ENCODE measurements at regions not wholly inside any gene's neighbourhood (a gene's known extent, or its start where the extent isn't known, plus 50 kb on each side); places are given as distances from the start of the nearest gene placed in this dataset.

GRCh38 chr12:63397807-63398206 lies 246.8 kb upstream of the AVPR1A start:
- no peak for DNase-seq
- Mint-ChIP-seq H3K27me3 (ENCODE audit: insufficient read depth) (peaks cover 8% of the 10 kb centered on the region; the same call in 1 of the 2 replicates), H3K4me3 (no peak overlapping the region), H3K27ac (no peak overlapping the region), H3K9me3 (peaks cover 4% of the 10 kb centered on the region; the same call in 1 of the 2 replicates), H3K4me1 (ENCODE audit: low read depth) (no peaks in the 10 kb centered on the region), H3K36me3 (ENCODE audit: low read depth) (no peaks in the 10 kb centered on the region)
- no peak for TF ChIP-seq CTCF (IDR thresholded peaks at IDR 0.05)

- Mint-ChIP-seq H3K9me3 (peaks cover 4% of the 10 kb centered on the region; the same call in 1 of the 2 replicates), H3K4me3 (no peak overlapping the region)
- no peak for TF ChIP-seq CTCF (IDR thresholded peaks at IDR 0.05)
Measured at GRCh38 chr12:63396135-63396534, 245.1 kb upstream of the AVPR1A start.

GRCh38 chr12:63394983-63395382 lies 244.0 kb upstream of the AVPR1A start:
- H3K9me3 Mint-ChIP-seq: peaks cover 4% of the 10 kb centered on the region; the same call in 1 of the 2 replicates
- H3K27ac Mint-ChIP-seq: no peak overlapping the region
- H3K27me3 Mint-ChIP-seq (ENCODE audit: insufficient read depth): peaks cover 5% of the 10 kb centered on the region
- H3K4me1 Mint-ChIP-seq (ENCODE audit: low read depth): no peaks in the 10 kb centered on the region
- no peak overlapping the region for H3K4me3 Mint-ChIP-seq
- TF ChIP-seq CTCF (IDR thresholded peaks at IDR 0.05): no peak
- no peak for DNase-seq
- no peaks in the 10 kb centered on the region for H3K36me3 Mint-ChIP-seq (ENCODE audit: low read depth)

More at GRCh38 chr12:63396135-63396534, 245.1 kb upstream of the AVPR1A start:
- Mint-ChIP-seq H3K27ac (no peak overlapping the region), H3K36me3 (ENCODE audit: low read depth) (no peaks in the 10 kb centered on the region), H3K27me3 (ENCODE audit: insufficient read depth) (peaks cover 8% of the 10 kb centered on the region; the same call in 1 of the 2 replicates), H3K4me1 (ENCODE audit: low read depth) (no peaks in the 10 kb centered on the region)
- DNase-seq: no peak

GRCh38 chr12:63394349-63394748 lies 243.3 kb upstream of the AVPR1A start:
- Mint-ChIP-seq H3K4me3 (no peak overlapping the region), H3K4me1 (ENCODE audit: low read depth) (no peaks in the 10 kb centered on the region), H3K27me3 (ENCODE audit: insufficient read depth) (peaks cover 5% of the 10 kb centered on the region), H3K27ac (no peak overlapping the region), H3K36me3 (ENCODE audit: low read depth) (no peaks in the 10 kb centered on the region), H3K9me3 (peaks cover 4% of the 10 kb centered on the region; the same call in 1 of the 2 replicates)
- TF ChIP-seq CTCF (IDR thresholded peaks at IDR 0.05): no peak
- no peak for DNase-seq

- DNase-seq: no peak
- Mint-ChIP-seq H3K27me3 (ENCODE audit: insufficient read depth) (peaks cover 9% of the 10 kb centered on the region), H3K27ac (no peak overlapping the region), H3K9me3 (no peaks in the 10 kb centered on the region), H3K36me3 (ENCODE audit: low read depth) (no peaks in the 10 kb centered on the region), H3K4me1 (ENCODE audit: low read depth) (no peaks in the 10 kb centered on the region), H3K4me3 (no peak overlapping the region)
- no peak for TF ChIP-seq CTCF (IDR thresholded peaks at IDR 0.05)
Measured at GRCh38 chr12:63389211-63389610, 238.2 kb upstream of the AVPR1A start.

- no peak for TF ChIP-seq CTCF (IDR thresholded peaks at IDR 0.05)
- Mint-ChIP-seq H3K4me3 (no peak overlapping the region), H3K4me1 (ENCODE audit: low read depth) (no peaks in the 10 kb centered on the region)
Measured at GRCh38 chr12:63387771-63388170, 236.8 kb upstream of the AVPR1A start.

More at GRCh38 chr12:63387771-63388170, 236.8 kb upstream of the AVPR1A start:
- Mint-ChIP-seq H3K27me3 (ENCODE audit: insufficient read depth) (peaks cover 4% of the 10 kb centered on the region), H3K9me3 (no peaks in the 10 kb centered on the region), H3K27ac (no peak overlapping the region), H3K36me3 (ENCODE audit: low read depth) (no peaks in the 10 kb centered on the region)
- DNase-seq: no peak
